COLO668 (cell line): ENCODE measurements at regions not wholly inside any gene's neighbourhood (a gene's known extent, or its start where the extent isn't known, plus 50 kb on each side); places are given as distances from the start of the nearest gene placed in this dataset.
"Not testable (repeated sequence)": the region's sequence is repeated elsewhere in the genome, so short reads cannot be mapped to it uniquely, and the experiment has no call there.

Experiments used
- DNase-seq: peaks from one replicate; lab custom pipeline; 2025; ENCODE audit not compliant: unreplicated experiment; lab: John Stamatoyannopoulos, UW

DNA sequence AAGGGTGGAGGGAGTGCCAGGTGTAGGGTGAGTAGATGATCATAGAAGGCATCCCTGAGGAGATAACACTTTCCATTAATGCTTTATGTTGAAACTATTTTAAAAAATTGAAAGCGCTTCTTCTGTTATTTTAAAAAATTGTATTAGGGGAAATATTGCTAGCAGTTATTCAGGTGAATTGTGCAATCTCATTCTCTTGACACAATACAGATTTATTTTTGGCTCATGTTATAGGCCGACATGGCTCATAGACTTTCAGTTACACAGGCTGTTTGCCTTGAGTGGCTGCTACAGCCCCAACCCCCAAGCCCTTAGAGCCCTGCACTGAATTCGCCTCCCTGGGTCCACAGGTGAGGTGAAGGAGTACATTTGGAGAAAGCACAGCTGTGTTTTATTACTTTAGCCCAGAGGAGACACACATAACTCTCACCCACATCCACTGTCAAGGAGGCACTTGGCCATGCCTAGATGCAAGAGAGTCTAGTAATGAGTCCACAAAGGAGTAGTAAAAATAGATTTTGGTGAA lies 228.2 kb downstream of the RFPL4B start:
- peak; percentile 1 for DNase-seq

DNA sequence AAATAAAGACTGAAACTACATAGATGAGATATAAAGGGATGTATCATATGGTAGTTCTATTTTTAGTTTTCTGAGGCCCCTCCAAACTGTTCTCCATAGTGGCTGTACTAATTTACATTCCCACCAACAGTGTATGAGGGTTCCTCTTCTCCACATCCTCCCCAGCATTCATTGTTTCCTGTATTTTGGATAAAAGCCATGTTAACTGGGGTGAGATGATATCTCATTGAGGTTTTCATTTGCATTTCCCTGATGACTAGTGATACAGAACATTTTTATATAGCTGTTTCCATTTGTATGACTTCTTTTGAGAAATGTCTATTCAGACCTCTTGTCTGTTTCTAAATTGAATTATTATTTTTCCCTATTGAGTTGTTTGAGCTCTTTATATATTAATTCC lies 229.3 kb downstream of the RFPL4B start:
- DNase-seq, result no peak

DNA sequence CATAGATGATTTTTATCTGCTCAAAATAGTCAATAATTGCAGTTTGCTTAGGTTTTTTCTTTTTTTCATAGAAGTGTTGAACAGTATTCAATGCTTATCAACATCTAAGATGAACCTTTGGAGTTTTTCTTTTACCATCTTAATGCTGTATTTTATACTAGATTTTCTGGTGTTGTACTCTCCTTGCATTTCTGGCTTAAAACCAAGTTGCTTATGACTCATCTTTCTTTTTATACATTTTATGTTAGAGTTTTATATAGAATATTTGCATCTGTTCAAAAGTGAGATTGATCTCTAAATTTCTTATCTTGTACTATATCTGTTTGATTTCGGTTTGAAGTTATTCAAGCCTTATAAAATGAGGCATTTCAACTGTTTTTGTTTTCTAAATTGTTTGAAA lies 232.5 kb downstream of the RFPL4B start:
- no peak for DNase-seq

DNA sequence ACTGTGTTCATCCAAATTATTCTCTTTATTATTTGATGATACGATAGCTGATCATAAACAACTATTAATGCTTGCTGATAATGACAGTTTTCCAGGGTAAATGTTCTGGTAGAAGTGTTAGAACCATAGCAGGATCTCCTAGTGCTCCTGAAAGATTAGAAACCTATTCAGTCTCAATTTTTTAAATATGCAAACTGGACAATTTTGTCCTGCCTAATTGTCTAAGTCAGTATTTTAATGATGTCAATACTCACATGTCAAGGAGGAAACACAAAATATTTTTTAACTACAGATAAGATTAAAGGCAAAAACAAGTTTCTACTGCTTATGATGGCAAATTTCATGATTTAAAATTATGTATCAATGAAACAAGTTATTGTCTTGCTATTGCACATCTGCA lies 233.9 kb downstream of the RFPL4B start:
- no peak for DNase-seq

DNA sequence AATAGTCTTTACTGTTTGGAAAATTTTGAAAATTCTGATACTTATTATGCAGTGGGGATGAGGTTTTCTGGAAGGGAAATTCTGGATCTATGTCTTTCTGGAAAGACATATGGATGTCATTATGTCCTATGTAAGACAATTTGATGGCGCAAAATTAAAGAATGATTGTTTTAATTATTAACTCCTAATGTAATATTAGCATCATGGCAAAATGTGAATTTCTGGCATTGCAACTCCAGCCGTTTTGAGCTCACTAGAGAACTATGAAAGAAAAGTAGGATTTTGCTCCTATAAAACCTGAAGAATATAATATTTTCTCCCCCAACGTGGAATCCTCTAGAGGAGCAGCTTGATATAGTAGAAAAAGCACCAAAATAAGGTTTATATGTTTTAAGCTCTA lies 243.2 kb downstream of the RFPL4B start:
- DNase-seq, result no peak

DNA sequence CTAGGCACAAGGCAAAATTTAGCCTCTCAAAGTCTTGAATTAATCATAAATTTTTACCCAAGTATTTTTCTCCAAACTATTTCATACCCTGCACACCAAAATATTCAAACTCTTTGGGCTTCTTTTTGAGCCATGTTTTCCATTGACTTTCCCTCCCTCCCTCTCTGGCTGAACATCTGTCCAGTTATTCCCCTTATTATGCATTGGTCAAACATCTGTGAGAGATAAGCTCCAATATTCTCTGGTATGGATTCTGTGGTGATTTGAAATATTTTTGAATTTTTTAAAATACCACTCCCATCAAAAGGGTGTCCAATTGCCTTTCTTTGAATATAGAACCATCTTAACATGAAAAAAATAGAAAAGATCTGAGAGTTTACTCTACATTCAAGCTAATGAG lies 244.2 kb downstream of the RFPL4B start:
- no peak for DNase-seq

DNA sequence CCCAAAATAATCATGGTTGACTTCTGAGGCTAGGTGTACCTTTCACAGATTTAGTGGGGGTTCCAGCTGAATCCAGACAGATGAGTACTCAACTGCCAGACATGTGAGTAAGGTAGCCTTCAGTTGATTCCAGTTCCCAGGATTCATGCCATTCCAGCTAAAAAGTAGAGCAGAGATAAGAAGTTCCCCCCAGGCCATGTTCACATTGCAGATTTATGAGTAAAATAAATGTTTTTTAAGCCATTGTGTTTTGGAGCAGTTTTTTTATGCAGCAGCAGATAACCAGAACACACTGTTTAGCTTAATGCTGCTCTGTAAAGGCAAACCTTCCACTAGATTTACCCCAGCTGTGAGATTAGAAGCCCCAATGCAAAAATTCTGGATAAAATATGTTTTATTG lies 245.0 kb downstream of the RFPL4B start:
- no peak for DNase-seq

DNA sequence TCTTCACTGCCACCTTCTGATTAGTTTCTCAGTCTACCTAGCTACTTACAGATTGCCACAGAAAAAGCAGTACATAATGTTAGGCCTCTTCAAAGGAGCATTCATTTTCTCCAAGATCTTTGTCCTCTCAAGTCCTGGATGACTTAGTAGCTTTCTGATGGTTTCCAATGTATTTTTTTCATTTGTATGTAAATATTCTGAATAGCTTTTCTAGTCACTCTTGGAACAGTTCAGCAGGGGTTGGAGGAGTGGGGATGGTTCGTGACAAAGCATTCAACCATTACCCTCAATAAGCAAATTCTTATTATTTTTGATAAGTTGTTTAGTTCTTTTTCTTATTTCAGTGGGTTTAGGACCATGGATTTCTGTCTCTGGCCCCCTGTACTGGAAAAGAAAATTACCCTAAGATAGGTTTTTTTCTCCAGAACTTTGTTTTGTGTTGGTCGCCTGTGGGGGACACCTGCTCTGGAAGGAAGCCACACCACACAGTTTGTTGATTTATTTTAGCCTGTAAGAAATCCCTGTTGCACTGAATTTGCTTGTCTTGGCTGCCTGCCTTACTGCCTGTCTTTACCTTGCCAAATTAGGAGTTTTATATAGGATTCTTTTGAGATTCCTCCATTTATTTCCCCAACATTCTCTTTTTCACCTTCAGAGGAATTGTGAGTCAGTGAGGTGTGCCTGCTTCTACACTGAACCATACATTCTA lies 247.9 kb downstream of the RFPL4B start:
- no peak for DNase-seq

DNA sequence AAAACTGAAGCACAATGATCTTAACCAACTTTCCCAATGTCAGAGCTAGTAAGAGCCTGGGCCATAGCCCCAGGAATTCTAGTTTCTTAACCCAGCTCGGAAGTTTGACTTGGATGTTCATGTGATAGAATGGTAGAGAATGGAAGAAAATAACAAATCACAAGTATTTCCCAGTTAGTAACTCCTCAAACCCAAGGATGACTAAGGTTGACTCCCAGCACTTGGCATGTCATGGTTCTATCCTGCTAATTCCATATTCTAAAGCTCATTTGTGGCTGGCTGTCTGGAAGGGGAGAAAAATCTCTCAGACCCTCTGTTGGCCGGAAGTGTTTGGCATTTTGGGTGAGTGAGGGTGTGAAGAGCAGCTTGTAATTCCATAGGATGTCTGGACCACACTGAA lies 248.7 kb downstream of the RFPL4B start:
- no peak for DNase-seq

DNA sequence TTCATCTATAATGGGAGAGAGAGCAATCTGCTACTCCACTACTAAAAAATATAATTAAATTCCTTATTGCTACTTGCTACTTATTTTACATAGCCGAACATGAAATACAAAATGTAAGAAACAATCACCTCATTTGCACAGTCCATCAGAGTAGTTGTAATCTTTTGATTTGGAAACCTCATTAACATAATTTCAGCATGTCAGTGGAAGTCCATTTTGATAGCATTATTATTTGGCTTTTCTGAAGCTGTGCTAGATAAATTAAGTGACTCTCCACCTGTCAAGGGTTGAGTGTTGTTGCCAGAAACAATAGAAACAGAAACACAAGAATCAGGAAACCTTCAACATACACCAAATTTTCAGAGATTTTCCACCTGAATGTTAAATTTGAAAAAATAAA lies 250.0 kb downstream of the RFPL4B start:
- no peak for DNase-seq

DNA sequence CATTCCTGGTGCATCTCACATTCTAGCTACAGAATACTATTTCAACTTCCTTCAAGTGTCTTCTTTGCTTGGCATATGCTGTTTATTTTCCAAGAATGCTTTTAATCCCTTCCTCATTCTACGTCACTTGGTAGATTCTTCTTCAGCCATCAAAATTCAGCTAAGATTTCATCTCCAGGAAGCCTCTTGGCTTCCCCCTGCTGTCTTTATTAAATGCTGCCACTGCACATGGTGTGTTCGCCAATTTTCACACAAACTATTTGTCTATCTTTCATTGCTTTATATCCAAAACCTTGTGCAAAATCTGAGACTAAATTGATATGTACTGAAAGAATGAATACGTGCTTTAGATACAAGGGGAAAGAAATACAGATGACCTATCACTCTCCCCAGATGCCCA lies 253.0 kb downstream of the RFPL4B start:
- DNase-seq, result no peak

DNA sequence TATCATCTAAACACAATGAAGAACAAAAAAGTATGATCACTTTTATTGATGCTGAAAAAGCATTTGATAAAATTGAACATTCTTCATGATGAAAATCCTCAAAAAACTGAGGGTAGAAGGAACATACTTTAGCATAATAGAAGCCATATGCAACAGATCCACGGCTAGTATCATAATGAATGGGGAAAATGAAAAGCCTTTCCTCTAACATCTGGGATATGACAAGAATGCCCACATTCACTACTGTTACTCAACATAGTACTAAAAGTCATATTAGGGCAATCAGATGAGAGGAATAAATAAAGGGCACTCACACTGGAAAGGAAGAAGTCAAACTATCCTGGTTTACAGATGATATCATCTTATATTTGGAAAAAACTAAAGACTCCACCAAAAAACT lies 256.6 kb downstream of the RFPL4B start:
- no peak for DNase-seq

DNA sequence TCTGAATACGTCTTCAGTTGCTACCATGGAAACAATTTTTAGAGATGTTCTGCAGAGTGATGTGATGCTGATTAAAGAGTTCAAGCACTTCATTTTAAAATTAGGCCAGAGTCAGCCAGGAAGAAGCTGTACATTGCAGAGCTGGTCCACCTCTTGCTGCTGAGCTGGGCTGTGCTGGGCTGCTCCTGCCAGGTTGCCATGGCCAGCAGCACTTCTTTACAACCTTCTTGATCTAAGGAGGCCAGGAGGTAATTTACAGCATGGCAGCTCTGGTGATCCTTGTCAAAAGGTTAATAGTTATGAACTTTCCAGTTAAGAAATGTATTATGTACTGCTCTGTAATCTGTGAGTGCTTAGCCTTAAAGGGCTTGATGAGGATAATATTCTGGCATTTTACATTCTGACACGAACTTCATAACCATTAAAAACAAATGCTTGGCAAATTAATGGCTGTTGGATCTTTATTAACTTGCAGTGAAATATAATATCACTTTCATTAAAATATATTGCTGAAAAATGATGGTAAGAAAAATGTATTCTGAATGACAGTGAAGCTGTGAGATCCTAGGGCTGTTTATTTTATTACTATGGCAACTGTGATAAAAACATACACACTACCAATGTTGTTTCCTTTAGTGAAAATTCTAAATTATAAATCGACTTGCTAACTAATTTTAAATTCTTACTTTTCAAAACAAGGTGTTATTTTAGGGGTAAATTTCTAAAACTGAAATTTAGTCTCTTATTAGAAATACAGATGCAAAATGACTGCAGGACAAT lies 259.7 kb downstream of the RFPL4B start:
- DNase-seq, result no peak

DNA sequence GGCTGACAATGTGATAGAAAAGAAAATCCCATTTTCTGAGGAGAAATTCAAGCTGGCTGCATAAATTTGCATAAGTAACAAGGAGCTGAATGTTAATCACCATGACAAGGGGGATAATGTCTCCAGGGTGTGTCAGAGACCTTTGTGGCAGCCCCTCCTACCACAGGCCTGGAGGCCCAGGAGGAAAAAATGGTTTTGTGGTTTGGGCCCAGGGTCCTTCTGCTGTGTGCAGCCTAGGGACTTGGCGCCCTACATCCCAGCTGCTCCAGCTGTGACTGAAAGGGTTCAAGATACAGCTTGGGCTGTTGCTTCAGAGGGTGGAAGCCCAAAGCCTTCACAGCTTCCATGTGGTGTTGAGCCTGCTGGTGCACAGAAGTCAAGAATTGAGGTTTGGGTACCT lies 261.8 kb downstream of the RFPL4B start:
- not testable (repeated sequence) for DNase-seq

DNA sequence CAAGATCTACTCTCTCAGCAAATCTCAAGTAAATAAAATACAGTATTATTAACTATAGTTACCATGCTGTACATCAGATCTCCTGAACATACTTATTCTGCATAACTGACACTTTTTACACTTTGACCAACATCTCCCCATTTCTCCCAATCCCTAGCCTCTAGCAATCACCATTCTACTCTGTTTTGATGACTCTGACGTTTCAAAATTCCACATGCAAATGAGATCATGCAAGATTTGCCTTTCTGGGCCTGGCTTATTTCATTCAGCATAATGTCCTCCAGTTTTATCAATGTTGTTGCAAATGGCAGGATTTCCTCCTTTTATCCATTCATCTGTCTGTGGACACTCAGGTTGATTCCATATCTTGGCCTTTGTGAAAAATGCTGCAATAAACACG lies 266.3 kb downstream of the RFPL4B start:
- no peak for DNase-seq

DNA sequence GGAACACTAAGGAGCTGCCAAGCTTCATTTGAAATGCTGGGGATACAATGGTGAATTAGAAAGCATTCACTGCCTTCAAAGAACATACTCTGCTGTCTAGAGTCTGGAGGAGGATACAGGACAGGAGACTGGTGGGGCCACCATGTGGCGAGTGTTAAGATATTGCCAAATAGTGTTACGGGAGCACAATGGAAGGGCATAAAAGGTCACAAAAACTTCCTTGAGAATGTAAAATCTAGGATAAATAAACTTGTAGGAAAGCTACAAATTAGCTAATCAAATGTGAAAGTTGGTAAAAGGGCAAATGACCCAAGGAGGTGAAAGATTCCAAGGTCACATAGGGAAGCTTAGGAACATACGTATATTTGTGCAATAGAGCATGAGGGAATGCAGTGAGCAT lies 271.7 kb downstream of the RFPL4B start:
- no peak for DNase-seq

DNA sequence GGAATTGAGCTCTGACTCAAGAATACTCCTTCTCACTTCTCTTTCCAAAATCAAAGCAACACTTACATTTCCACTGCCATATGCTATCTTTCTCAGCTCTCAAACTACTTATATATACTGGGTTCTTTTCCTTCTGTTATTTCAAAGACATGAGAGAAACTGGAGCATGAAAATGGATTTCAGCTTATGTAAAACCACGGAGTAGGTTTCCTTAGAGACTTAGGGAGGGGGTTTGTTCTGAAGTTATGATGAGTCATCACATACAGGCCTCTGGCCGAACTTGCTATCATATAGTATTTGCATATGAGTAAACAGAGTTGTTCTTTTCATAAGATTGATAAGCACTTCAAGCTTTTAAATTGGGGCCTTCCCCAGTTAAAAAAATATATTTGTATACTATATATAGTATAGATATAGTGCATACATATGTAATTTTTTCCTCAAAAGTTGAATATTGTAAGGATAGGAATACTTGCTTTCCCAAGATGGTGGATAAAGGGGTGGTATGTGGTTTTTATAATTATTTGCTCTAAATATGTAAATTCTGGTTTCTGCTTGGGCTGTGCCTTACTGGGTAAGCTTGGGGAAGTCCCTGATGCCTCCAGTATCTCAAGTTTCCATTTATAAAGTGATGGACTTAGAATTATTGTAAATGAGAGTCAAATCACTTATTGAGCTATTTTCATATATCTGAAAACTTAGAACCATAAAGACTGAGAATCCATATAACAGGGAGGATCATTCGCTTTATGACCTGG lies 273.9 kb downstream of the RFPL4B start:
- DNase-seq, result peak; percentile 2

DNA sequence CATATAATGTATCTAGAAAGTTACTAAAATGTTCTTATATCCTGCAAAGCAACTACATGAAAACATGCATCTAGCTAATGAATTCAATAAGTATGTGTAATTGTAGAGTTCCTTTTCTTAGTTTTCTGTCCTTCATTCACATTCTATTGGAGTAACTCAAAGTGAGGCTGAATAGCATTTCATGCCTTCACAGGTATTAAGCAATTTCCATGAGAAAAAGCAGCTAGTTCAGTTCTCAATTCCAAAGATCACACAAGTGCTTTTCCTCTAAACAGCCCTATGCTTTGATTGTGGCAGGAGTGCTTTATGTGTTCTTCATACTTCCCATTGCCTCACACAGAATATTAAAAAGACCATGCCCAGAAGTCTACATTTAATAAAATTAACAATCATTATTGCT lies 274.9 kb downstream of the RFPL4B start:
- no peak for DNase-seq

DNA sequence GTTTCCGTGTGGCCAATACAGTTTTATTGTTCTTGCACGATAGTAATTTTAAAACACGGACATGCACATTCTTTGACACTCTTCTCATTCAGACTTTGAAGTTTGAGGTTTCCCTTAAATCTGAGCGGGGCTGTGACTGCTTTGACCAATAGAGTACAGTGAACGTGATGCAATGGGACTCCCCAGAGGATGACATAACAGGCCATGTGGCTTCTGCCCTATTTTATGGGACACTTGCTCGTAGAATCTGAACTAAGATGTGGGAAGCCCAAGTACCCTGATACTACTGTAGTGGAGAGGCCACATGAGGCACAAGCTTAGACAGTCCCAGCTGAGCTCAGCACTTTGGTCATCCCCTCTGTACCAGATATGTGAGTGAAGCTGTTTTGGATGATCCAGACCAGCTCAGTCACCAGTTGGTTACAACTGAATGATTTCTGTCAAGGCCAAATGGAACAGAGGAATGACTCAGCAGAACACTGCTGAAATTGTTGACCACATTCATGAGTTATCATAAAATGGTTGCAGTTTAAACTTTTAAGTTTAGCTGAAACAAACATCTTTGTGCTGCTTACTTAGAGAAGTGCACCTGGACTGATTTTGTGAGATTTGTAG lies 279.4 kb downstream of the RFPL4B start:
- DNase-seq, result no peak

DNA sequence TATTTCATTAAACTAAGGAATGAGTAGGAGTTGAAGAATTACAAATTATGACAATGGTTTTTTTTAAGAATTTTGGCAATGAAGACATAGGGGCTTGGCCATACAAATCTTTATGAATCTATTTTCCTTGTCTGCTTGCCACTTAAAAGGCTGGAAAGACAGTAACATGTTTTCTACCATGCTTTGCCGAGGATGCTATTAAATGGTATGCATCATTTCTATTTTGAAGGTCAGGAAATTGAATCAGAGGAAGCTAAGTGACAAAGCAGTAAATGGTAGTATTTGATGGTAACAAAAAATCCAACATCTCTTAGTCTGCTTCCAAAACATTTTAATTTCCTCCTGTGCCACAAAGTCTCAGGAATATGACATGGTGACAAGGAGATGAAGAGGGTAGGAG lies 287.2 kb downstream of the RFPL4B start:
- no peak for DNase-seq

DNA sequence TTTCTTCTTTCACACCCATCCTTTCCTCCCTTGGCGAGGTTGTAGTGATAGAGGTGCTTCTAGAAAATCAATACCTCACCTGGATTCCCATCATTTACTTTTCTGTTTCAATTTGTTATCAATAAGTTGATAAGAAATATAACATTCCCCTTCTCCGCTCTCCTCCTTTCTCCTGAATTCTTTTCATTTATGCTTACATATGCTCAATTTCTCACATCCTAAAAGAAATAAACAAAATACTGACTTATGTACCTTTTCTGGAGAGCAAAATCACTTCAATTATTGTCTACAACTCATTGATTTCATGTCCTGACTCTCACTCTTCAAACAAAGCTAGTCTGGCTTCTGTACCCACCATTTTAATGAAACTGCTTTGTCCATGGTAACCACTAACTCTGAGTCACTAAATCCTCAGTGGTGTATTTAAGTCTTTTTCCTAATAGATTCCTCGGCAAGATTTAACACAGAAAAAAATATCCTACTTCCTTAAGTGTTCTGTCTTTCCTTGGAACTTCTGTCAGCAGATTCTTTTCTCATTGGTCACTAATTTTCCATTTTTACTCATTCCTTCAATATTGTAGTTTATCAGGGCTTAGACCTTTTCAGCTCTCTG lies 289.6 kb downstream of the RFPL4B start:
- no peak for DNase-seq
